PC-3 (cell line): ENCODE measurements at regions not wholly inside any gene's neighbourhood (a gene's known extent, or its start where the extent isn't known, plus 50 kb on each side); places are given as distances from the start of the nearest gene placed in this dataset.

Experiments used
- ATAC-seq: fragments of 200-7000 bp; cut with Tn5 transposase; 2 replicates; pipeline ENCODE4 v1.9.1; 2020; ENCODE audit warnings: mild to moderate bottlenecking, moderate library complexity
- BruUV-seq: library from RNA; stranded (reverse); fragments of 400-500 nt; replicated peaks from 2 replicates; lab custom pipeline; 2021; lab: Mats Ljungman, UMichigan
- CTCF ChIA-PET: fragments of 300-600 bp; sonication (Branson Sonifier 250); formaldehyde crosslinking; loops from one replicate; lab custom pipeline; 2022; ENCODE audit warnings: antibody characterized with exemption; lab: Charles Lee
- POLR2A ChIA-PET: fragments of 300-600 bp; sonication (Branson Sonifier 250); formaldehyde crosslinking; loops from one replicate; lab custom pipeline; 2022; ENCODE audit warnings: antibody characterized with exemption; ENCODE audit not compliant: unreplicated experiment; lab: Charles Lee
- DNase-seq: peaks from one replicate; pipeline ENCODE4 v3.0.0-alpha.2; 2015
- H2AFZ ChIP-seq: fragments of 300-600 bp; sonication (generic); 2 replicates; pipeline ENCODE4 v1.6.0; 2016; ENCODE audit warnings: antibody characterized with exemption, low read length
- H3F3A ChIP-seq: fragments of 300-600 bp; sonication (generic); one replicate; pipeline ENCODE4 v1.6.0; 2017; ENCODE audit warnings: antibody characterized with exemption, low read length, control low read depth, mild to moderate bottlenecking; ENCODE audit not compliant: unreplicated experiment
- H3K27ac ChIP-seq: fragments of 300-600 bp; sonication (generic); 2 replicates; pipeline ENCODE4 v1.5.1; 2016; ENCODE audit warnings: mild to moderate bottlenecking, low read length
- H3K27me3 ChIP-seq: fragments of 300-600 bp; sonication (generic); 2 replicates; pipeline ENCODE4 v1.6.1; 2016; ENCODE audit warnings: low read length, mixed read lengths
- H3K36me3 ChIP-seq: fragments of 300-600 bp; sonication (generic); 2 replicates; pipeline ENCODE4 v1.6.1; 2016; ENCODE audit warnings: low read depth, mixed run types, low read length, mixed read lengths
- H3K4me1 ChIP-seq: fragments of 300-600 bp; sonication (generic); 2 replicates; pipeline ENCODE4 v1.5.1; 2016; ENCODE audit warnings: low read length; ENCODE audit not compliant: insufficient read depth
- H3K4me2 ChIP-seq: fragments of 300-600 bp; sonication (generic); 2 replicates; pipeline ENCODE4 v1.6.0; 2016; ENCODE audit warnings: low read length
- H3K4me3 ChIP-seq: fragments of 300-600 bp; sonication (generic); 2 replicates; pipeline ENCODE4 v1.5.1; 2016; ENCODE audit warnings: mild to moderate bottlenecking, low read length, mixed read lengths
- H3K79me2 ChIP-seq: fragments of 300-600 bp; sonication (generic); 2 replicates; pipeline ENCODE4 v1.6.1; 2017; ENCODE audit warnings: low read length, mixed read lengths
- H3K9ac ChIP-seq: fragments of 300-600 bp; sonication (generic); 2 replicates; pipeline ENCODE4 v1.6.0; 2016; ENCODE audit warnings: mild to moderate bottlenecking, low read length
- H3K9me2 ChIP-seq: fragments of 300-600 bp; sonication (generic); replicated peaks from 2 replicates; pipeline ENCODE4 v1.6.1; 2016; ENCODE audit warnings: mixed run types, low read length, mixed read lengths
- H3K9me3 ChIP-seq: fragments of 300-600 bp; sonication (generic); 2 replicates; pipeline ENCODE4 v1.6.1; 2016; ENCODE audit warnings: low read length, mixed read lengths
- H4K20me1 ChIP-seq: fragments of 300-600 bp; sonication (generic); 2 replicates; pipeline ENCODE4 v1.6.1; 2016; ENCODE audit warnings: low read length, mixed read lengths
- CTCF ChIP-seq: fragments of 300-600 bp; sonication (generic); conservative IDR thresholded peaks from 2 replicates; pipeline ENCODE4 v1.5.1; 2017; ENCODE audit warnings: antibody characterized with exemption, low read depth, mild to moderate bottlenecking, low read length
- EZH2 ChIP-seq: fragments of 300-600 bp; sonication (generic); IDR thresholded peaks from one replicate; pipeline ENCODE4 v1.6.1; 2017; ENCODE audit warnings: antibody characterized with exemption, mild to moderate bottlenecking, low read length; ENCODE audit not compliant: unreplicated experiment
- EZH2phosphoT487 ChIP-seq: fragments of 300-600 bp; sonication (generic); IDR thresholded peaks from 2 replicates; pipeline ENCODE4 v1.6.1; 2018; ENCODE audit warnings: mild to moderate bottlenecking, antibody characterized with exemption, low read length, borderline replicate concordance
- intact Hi-C: fragments of 100-400 bp; cut with micrococcal nuclease; formaldehyde crosslinking; loops from 2 replicates; pipeline ENCODE4 v1.9.0; 2023

- intact Hi-C loops = no loop called here
- Histone ChIP-seq H3K79me2 (no peaks in the 10 kb centered on the region), H3K9me3 (no peaks in the 10 kb centered on the region), H3K4me2 (no peak overlapping the region), H2AFZ (no peak overlapping the region), H3F3A (no peaks in the 10 kb centered on the region), H4K20me1 (no peaks in the 10 kb centered on the region), H3K4me3 (no peak overlapping the region), H3K36me3 (no peaks in the 10 kb centered on the region), H3K27ac (no peak overlapping the region), H3K9me2 (no peaks in the 10 kb centered on the region), H3K9ac (no peak overlapping the region), H3K27me3 (no peaks in the 10 kb centered on the region), H3K4me1 (no peaks in the 10 kb centered on the region)
- no TSS peak for BruUV-seq
- ATAC-seq (no peak), DNase-seq (no peak)
- ChIA-PET CTCF (no interaction called here), POLR2A (no interaction called here)
- TF ChIP-seq EZH2 (no peak), CTCF (no peak), EZH2phosphoT487 (no peak)
These were observed 774.7 kb upstream of the ADGRL4 start for GRCh38 chr1:79781261-79781660.

- H3K4me1 ChIP-seq = no peaks in the 10 kb centered on the region
- no peaks in the 10 kb centered on the region for H3K79me2 ChIP-seq
- DNase-seq (no peak), ATAC-seq (no peak)
- no TSS peak for BruUV-seq
- H3K9me2 ChIP-seq = no peaks in the 10 kb centered on the region
- no peaks in the 10 kb centered on the region for H3K36me3 ChIP-seq
- H4K20me1 ChIP-seq = no peaks in the 10 kb centered on the region
- H3K9ac ChIP-seq = no peak overlapping the region
- no peaks in the 10 kb centered on the region for H3K27me3 ChIP-seq
- no peak overlapping the region for H3K27ac ChIP-seq
- no peaks in the 10 kb centered on the region for H3K9me3 ChIP-seq
- CTCF ChIA-PET = interaction anchor here (0.7 kb wide), 1 partner anchor 1100 kb away, joined by 3 read pairs; no protein-coding TSS in a partner anchor
- no peak overlapping the region for H3K4me3 ChIP-seq
- TF ChIP-seq EZH2 (no peak), EZH2phosphoT487 (no peak), CTCF (no peak)
- H3F3A ChIP-seq = no peaks in the 10 kb centered on the region
- POLR2A ChIA-PET = no interaction called here
- no peak overlapping the region for H2AFZ ChIP-seq
- intact Hi-C loops = no loop called here
- H3K4me2 ChIP-seq = no peak overlapping the region
These were observed 771.1 kb upstream of the ADGRL4 start for GRCh38 chr1:79777481-79778219.

- Histone ChIP-seq H3F3A (no peaks in the 10 kb centered on the region), H3K9me3 (no peaks in the 10 kb centered on the region), H3K4me2 (no peak overlapping the region), H3K9me2 (no peaks in the 10 kb centered on the region), H3K4me3 (no peak overlapping the region), H3K9ac (no peak overlapping the region), H3K27ac (no peak overlapping the region), H3K36me3 (no peaks in the 10 kb centered on the region), H3K27me3 (no peaks in the 10 kb centered on the region), H3K79me2 (no peaks in the 10 kb centered on the region), H2AFZ (no peak overlapping the region), H3K4me1 (no peaks in the 10 kb centered on the region), H4K20me1 (no peaks in the 10 kb centered on the region)
- intact Hi-C loops = no loop called here
- CTCF ChIA-PET = no interaction called here
- POLR2A ChIA-PET = no interaction called here
- ATAC-seq (no peak), DNase-seq (no peak)
- BruUV-seq = no TSS peak
- TF ChIP-seq EZH2phosphoT487 = no peak
- no peak for TF ChIP-seq CTCF
- TF ChIP-seq EZH2 = no peak
These were observed 768.9 kb upstream of the ADGRL4 start for GRCh38 chr1:79775402-79775801.
